ENCODE measurements at regions not wholly inside any gene's neighbourhood (a gene's known extent, or its start where the extent isn't known, plus 50 kb on each side); places are given as distances from the start of the nearest gene placed in this dataset.

- Mint-ChIP-seq H3K4me1 (peaks cover 17% of the 10 kb centered on the region), H3K27me3 (ENCODE audit: insufficient read depth, low read depth) (peaks cover 10% of the 10 kb centered on the region), H3K27ac (no peak overlapping the region), H3K36me3 (no peaks in the 10 kb centered on the region), H3K4me3 (no peak overlapping the region), H3K9me3 (peaks cover 4% of the 10 kb centered on the region)
- Histone ChIP-seq H2AFZ (replicated peaks) (no peak overlapping the region), H3K4me2 (no peak overlapping the region), H4K20me1 (ENCODE audit: low read depth) (no peaks in the 10 kb centered on the region), H3K79me2 (ENCODE audit: low read depth) (no peaks in the 10 kb centered on the region), H3K9ac (no peak overlapping the region), H3K4me1 (peaks cover 9% of the 10 kb centered on the region), H3F3A (ENCODE audit: low read depth) (no peaks in the 10 kb centered on the region), H3K36me3 (no peaks in the 10 kb centered on the region), H3K9me3 (ENCODE audit: low read depth) (no peaks in the 10 kb centered on the region), H3K27ac (no peak overlapping the region), H3K27me3 (no peaks in the 10 kb centered on the region), H3K4me3 (no peak overlapping the region)
- TF ChIP-seq, protein P1, sequence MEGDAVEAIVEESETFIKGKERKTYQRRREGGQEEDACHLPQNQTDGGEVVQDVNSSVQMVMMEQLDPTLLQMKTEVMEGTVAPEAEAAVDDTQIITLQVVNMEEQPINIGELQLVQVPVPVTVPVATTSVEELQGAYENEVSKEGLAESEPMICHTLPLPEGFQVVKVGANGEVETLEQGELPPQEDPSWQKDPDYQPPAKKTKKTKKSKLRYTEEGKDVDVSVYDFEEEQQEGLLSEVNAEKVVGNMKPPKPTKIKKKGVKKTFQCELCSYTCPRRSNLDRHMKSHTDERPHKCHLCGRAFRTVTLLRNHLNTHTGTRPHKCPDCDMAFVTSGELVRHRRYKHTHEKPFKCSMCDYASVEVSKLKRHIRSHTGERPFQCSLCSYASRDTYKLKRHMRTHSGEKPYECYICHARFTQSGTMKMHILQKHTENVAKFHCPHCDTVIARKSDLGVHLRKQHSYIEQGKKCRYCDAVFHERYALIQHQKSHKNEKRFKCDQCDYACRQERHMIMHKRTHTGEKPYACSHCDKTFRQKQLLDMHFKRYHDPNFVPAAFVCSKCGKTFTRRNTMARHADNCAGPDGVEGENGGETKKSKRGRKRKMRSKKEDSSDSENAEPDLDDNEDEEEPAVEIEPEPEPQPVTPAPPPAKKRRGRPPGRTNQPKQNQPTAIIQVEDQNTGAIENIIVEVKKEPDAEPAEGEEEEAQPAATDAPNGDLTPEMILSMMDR (IDR thresholded peaks at IDR 0.05), result no peak
- no peak for TF ChIP-seq EZH2phosphoT487 (IDR thresholded peaks at IDR 0.05)
- TF ChIP-seq EZH2 (IDR thresholded peaks at IDR 0.05), result no peak
- DNase-seq (ENCODE audit: low spot score), result no peak
Measured at GRCh38 chr9:16071400-16071799, 518.6 kb downstream of the CCDC171 start.

- Mint-ChIP-seq H3K9me3 (no peaks in the 10 kb centered on the region), H3K27ac (no peak overlapping the region), H3K4me3 (no peak overlapping the region), H3K36me3 (no peaks in the 10 kb centered on the region), H3K4me1 (peaks cover 10% of the 10 kb centered on the region), H3K27me3 (ENCODE audit: insufficient read depth, low read depth) (peaks cover 3% of the 10 kb centered on the region)
- H3K4me2 ChIP-seq, result no peak overlapping the region
- H3K27me3 ChIP-seq, result no peaks in the 10 kb centered on the region
- no peak for DNase-seq (ENCODE audit: low spot score)
- no peaks in the 10 kb centered on the region for H3K9me3 ChIP-seq (ENCODE audit: low read depth)
- no peak overlapping the region for H3K9ac ChIP-seq
- H3K4me3 ChIP-seq, result no peak overlapping the region
- H3K27ac ChIP-seq, result no peak overlapping the region
- no peaks in the 10 kb centered on the region for H3K36me3 ChIP-seq
- no peak overlapping the region for H2AFZ ChIP-seq (replicated peaks)
- H3K79me2 ChIP-seq (ENCODE audit: low read depth), result no peaks in the 10 kb centered on the region
- H3F3A ChIP-seq (ENCODE audit: low read depth), result no peaks in the 10 kb centered on the region
- TF ChIP-seq EZH2 (IDR thresholded peaks at IDR 0.05), result no peak
- H3K4me1 ChIP-seq, result peaks cover 14% of the 10 kb centered on the region
- no peaks in the 10 kb centered on the region for H4K20me1 ChIP-seq (ENCODE audit: low read depth)
Measured at GRCh38 chr9:16074963-16075362, 522.1 kb downstream of the CCDC171 start.

- H3K27ac ChIP-seq, result no peak overlapping the region
Measured at GRCh38 chr9:16075696-16076095, 522.9 kb downstream of the CCDC171 start.

GRCh38 chr9:16076511-16076910, 523.7 kb downstream of the CCDC171 start:
- no peaks in the 10 kb centered on the region for H3K27me3 ChIP-seq
- Mint-ChIP-seq H3K9me3 (no peaks in the 10 kb centered on the region), H3K27me3 (ENCODE audit: insufficient read depth, low read depth) (no peaks in the 10 kb centered on the region), H3K36me3 (no peaks in the 10 kb centered on the region), H3K4me1 (no peaks in the 10 kb centered on the region), H3K27ac (no peak overlapping the region), H3K4me3 (no peak overlapping the region)
- no peak overlapping the region for H3K27ac ChIP-seq
- H3F3A ChIP-seq (ENCODE audit: low read depth), result no peaks in the 10 kb centered on the region
- peaks cover 10% of the 10 kb centered on the region for H3K4me1 ChIP-seq
- no peak for DNase-seq (ENCODE audit: low spot score)
- H3K36me3 ChIP-seq, result no peaks in the 10 kb centered on the region
- TF ChIP-seq EZH2 (IDR thresholded peaks at IDR 0.05) (no peak), EZH2phosphoT487 (IDR thresholded peaks at IDR 0.05) (no peak)
- TF ChIP-seq, protein P1 (IDR thresholded peaks at IDR 0.05), result no peak
- no peaks in the 10 kb centered on the region for H4K20me1 ChIP-seq (ENCODE audit: low read depth)
- H3K4me3 ChIP-seq, result no peak overlapping the region
- no peak overlapping the region for H2AFZ ChIP-seq (replicated peaks)
- no peak overlapping the region for H3K9ac ChIP-seq
- no peak overlapping the region for H3K4me2 ChIP-seq
- H3K79me2 ChIP-seq (ENCODE audit: low read depth), result no peaks in the 10 kb centered on the region
- no peaks in the 10 kb centered on the region for H3K9me3 ChIP-seq (ENCODE audit: low read depth)

More at GRCh38 chr9:16075696-16076095, 522.9 kb downstream of the CCDC171 start:
- Histone ChIP-seq H3K4me1 (peaks cover 10% of the 10 kb centered on the region), H3K36me3 (no peaks in the 10 kb centered on the region), H3K79me2 (ENCODE audit: low read depth) (no peaks in the 10 kb centered on the region), H3K9ac (no peak overlapping the region), H4K20me1 (ENCODE audit: low read depth) (no peaks in the 10 kb centered on the region), H3K27me3 (no peaks in the 10 kb centered on the region), H3K4me3 (no peak overlapping the region), H3F3A (ENCODE audit: low read depth) (no peaks in the 10 kb centered on the region), H2AFZ (replicated peaks) (no peak overlapping the region), H3K9me3 (ENCODE audit: low read depth) (no peaks in the 10 kb centered on the region), H3K4me2 (no peak overlapping the region)
- Mint-ChIP-seq H3K27me3 (ENCODE audit: insufficient read depth, low read depth) (no peaks in the 10 kb centered on the region), H3K9me3 (no peaks in the 10 kb centered on the region), H3K27ac (no peak overlapping the region), H3K4me1 (peaks cover 4% of the 10 kb centered on the region), H3K4me3 (no peak overlapping the region), H3K36me3 (no peaks in the 10 kb centered on the region)
- DNase-seq (ENCODE audit: low spot score), result no peak
- TF ChIP-seq EZH2phosphoT487 (IDR thresholded peaks at IDR 0.05) (no peak), EZH2 (IDR thresholded peaks at IDR 0.05) (no peak)
- TF ChIP-seq, protein P1 (IDR thresholded peaks at IDR 0.05), result no peak
